Panc1 (cell line): ENCODE measurements at regions not wholly inside any gene's neighbourhood (a gene's known extent, or its start where the extent isn't known, plus 50 kb on each side); places are given as distances from the start of the nearest gene placed in this dataset.
"Not testable (repeated sequence)": the region's sequence is repeated elsewhere in the genome, so short reads cannot be mapped to it uniquely, and the experiment has no call there.

Experiments used
- ATAC-seq: fragments of 200-7000 bp; cut with Tn5 transposase; 2 replicates; pipeline ENCODE4 v1.9.1; 2020; ENCODE audit warnings: mild to moderate bottlenecking, moderate library complexity
- BruUV-seq: library from RNA; stranded (reverse); fragments of 400-500 nt; replicated peaks from 2 replicates; lab custom pipeline; 2021; lab: Mats Ljungman, UMichigan
- CTCF ChIA-PET: fragments of 300-600 bp; sonication (Branson Sonifier 250); formaldehyde crosslinking; loops from one replicate; lab custom pipeline; 2022; ENCODE audit warnings: antibody characterized with exemption; lab: Charles Lee
- POLR2A ChIA-PET: fragments of 300-600 bp; sonication (Branson Sonifier 250); formaldehyde crosslinking; loops from one replicate; lab custom pipeline; 2022; ENCODE audit warnings: antibody characterized with exemption; lab: Charles Lee
- DNase-seq: peaks from one replicate; pipeline ENCODE4 v3.0.0-alpha.2; 2010; ENCODE audit warnings: low read depth, low spot score
- H3K27ac ChIP-seq: 2 replicates; pipeline ENCODE4 v1.5.1; 2011; ENCODE audit warnings: mild to moderate bottlenecking, low read length, inconsistent platforms
- H3K27me3 ChIP-seq: fragments of 200-500 bp; sonication (Bioruptor generic); 2 replicates; pipeline ENCODE4 v1.6.0; 2014; ENCODE audit warnings: low read length, inconsistent platforms; ENCODE audit not compliant: control insufficient read depth, insufficient read depth
- H3K36me3 ChIP-seq: fragments of 200-500 bp; sonication (Bioruptor generic); 2 replicates; pipeline ENCODE4 v1.5.1; 2014; ENCODE audit warnings: inconsistent platforms, mild to moderate bottlenecking, low read length, moderate library complexity; ENCODE audit not compliant: control insufficient read depth, insufficient read depth
- H3K4me1 ChIP-seq: 2 replicates; pipeline ENCODE4 v1.5.1; 2011; ENCODE audit warnings: inconsistent platforms, mild to moderate bottlenecking, low read length, moderate library complexity; ENCODE audit not compliant: control insufficient read depth, insufficient read depth
- H3K4me3 ChIP-seq, 2 experiments: 2 replicates each; pipeline ENCODE4 v1.5.1; 2011 to 2012; ENCODE audit warnings: low read depth in 2 of 2, low read length in 2 of 2, mild to moderate bottlenecking in 2 of 2, inconsistent platforms in 1 of 2, moderate library complexity in 1 of 2
- H3K9me3 ChIP-seq: fragments of 200-500 bp; sonication (Bioruptor generic); 2 replicates; pipeline ENCODE4 v1.5.1; 2014; ENCODE audit warnings: low read depth, mild to moderate bottlenecking, inconsistent platforms, low read length, moderate library complexity; ENCODE audit not compliant: control insufficient read depth, insufficient read depth
- POLR2AphosphoS5 ChIP-seq: IDR thresholded peaks from 2 replicates; pipeline ENCODE4 v1.6.1; 2012; ENCODE audit warnings: mild to moderate bottlenecking, low read depth, low read length, moderate library complexity
- SIN3A ChIP-seq: IDR thresholded peaks from 2 replicates; pipeline ENCODE4 v1.6.1; 2012; ENCODE audit warnings: low read depth, mild to moderate bottlenecking, low read length, moderate library complexity, borderline replicate concordance; ENCODE audit not compliant: insufficient read depth
- TCF7L2 ChIP-seq: IDR thresholded peaks from 2 replicates; pipeline ENCODE4 v1.6.1; 2011; ENCODE audit warnings: mild to moderate bottlenecking, low read depth, low read length, inconsistent platforms
- in situ Hi-C: cut with HindIII; loops from 2 replicates; pipeline ENCODE4 v1.10.0; 2016; ENCODE audit warnings: low sequenced_read_pairs, low pct_unique_long_range_greater_than_20kb
- intact Hi-C: fragments of 100-400 bp; cut with micrococcal nuclease; formaldehyde crosslinking; loops from one replicate; pipeline ENCODE4 v1.10.0; 2022; ENCODE audit not compliant: unreplicated experiment
- TF ChIP-seq, protein P1 (sequence below), 2 experiments: IDR thresholded peaks; 2 replicates each; pipeline ENCODE4 v1.6.1; 2011 to 2012; ENCODE audit warnings: low read depth in 2 of 2, control low read depth in 1 of 2, low read length in 1 of 2, mild to moderate bottlenecking in 1 of 2, moderate library complexity in 1 of 2; ENCODE audit not compliant: insufficient read depth in 1 of 2
- TF ChIP-seq, protein P2 (sequence below): fragments of 450-650 bp; IDR thresholded peaks from 2 replicates; pipeline ENCODE4 v1.5.1; 2017; ENCODE audit warnings: mild to moderate bottlenecking

DNA sequence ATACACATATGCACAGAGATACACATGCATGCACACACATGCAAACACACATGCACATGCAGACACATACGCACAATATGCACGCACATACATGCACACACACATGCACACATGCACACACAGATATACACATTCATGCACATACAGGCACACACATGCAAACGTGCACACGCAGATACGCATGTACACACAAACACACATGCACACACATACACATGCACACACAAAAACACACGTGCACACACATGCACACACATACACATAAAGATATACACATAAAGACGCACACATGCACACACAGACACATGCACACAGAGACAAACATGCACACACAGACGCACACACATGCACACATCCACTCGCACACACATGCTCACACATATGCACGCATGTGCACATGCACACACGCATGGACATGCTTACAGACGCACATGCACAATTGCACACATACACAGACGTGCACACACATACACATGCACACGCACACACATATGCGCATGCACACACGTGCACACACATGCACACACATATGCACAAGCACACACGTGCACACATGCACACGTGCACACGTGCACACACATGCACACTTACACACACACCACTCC is 145.2 kb downstream of the ADRA2C start:
- H3K36me3 ChIP-seq: no peaks in the 10 kb centered on the region
- CTCF ChIA-PET: interaction anchor here (0.6 kb wide), 1 partner anchor 21 kb away, joined by 3 read pairs; no protein-coding TSS in a partner anchor
- H3K4me3 ChIP-seq: no peak overlapping the region
- H3K27me3 ChIP-seq: no peaks in the 10 kb centered on the region
- ATAC-seq (no peak), DNase-seq (no peak)
- no peaks in the 10 kb centered on the region for H3K4me1 ChIP-seq
- POLR2A ChIA-PET: no interaction called here
- in situ Hi-C loops (no loop called here), intact Hi-C loops (no loop called here)
- H3K27ac ChIP-seq: no peak overlapping the region
- BruUV-seq: no TSS peak
- no peak for TF ChIP-seq POLR2AphosphoS5
- no peak for TF ChIP-seq SIN3A
- TF ChIP-seq, protein P1, sequence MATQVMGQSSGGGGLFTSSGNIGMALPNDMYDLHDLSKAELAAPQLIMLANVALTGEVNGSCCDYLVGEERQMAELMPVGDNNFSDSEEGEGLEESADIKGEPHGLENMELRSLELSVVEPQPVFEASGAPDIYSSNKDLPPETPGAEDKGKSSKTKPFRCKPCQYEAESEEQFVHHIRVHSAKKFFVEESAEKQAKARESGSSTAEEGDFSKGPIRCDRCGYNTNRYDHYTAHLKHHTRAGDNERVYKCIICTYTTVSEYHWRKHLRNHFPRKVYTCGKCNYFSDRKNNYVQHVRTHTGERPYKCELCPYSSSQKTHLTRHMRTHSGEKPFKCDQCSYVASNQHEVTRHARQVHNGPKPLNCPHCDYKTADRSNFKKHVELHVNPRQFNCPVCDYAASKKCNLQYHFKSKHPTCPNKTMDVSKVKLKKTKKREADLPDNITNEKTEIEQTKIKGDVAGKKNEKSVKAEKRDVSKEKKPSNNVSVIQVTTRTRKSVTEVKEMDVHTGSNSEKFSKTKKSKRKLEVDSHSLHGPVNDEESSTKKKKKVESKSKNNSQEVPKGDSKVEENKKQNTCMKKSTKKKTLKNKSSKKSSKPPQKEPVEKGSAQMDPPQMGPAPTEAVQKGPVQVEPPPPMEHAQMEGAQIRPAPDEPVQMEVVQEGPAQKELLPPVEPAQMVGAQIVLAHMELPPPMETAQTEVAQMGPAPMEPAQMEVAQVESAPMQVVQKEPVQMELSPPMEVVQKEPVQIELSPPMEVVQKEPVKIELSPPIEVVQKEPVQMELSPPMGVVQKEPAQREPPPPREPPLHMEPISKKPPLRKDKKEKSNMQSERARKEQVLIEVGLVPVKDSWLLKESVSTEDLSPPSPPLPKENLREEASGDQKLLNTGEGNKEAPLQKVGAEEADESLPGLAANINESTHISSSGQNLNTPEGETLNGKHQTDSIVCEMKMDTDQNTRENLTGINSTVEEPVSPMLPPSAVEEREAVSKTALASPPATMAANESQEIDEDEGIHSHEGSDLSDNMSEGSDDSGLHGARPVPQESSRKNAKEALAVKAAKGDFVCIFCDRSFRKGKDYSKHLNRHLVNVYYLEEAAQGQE (IDR thresholded peaks at IDR 0.05; ENCODE audit: insufficient read depth in 1 of 2, low read depth in 2 of 2, low read length in 1 of 2): no peak
- TF ChIP-seq, protein P2, sequence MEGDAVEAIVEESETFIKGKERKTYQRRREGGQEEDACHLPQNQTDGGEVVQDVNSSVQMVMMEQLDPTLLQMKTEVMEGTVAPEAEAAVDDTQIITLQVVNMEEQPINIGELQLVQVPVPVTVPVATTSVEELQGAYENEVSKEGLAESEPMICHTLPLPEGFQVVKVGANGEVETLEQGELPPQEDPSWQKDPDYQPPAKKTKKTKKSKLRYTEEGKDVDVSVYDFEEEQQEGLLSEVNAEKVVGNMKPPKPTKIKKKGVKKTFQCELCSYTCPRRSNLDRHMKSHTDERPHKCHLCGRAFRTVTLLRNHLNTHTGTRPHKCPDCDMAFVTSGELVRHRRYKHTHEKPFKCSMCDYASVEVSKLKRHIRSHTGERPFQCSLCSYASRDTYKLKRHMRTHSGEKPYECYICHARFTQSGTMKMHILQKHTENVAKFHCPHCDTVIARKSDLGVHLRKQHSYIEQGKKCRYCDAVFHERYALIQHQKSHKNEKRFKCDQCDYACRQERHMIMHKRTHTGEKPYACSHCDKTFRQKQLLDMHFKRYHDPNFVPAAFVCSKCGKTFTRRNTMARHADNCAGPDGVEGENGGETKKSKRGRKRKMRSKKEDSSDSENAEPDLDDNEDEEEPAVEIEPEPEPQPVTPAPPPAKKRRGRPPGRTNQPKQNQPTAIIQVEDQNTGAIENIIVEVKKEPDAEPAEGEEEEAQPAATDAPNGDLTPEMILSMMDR: no peak
- no peak for TF ChIP-seq TCF7L2
- no peaks in the 10 kb centered on the region for H3K9me3 ChIP-seq

DNA sequence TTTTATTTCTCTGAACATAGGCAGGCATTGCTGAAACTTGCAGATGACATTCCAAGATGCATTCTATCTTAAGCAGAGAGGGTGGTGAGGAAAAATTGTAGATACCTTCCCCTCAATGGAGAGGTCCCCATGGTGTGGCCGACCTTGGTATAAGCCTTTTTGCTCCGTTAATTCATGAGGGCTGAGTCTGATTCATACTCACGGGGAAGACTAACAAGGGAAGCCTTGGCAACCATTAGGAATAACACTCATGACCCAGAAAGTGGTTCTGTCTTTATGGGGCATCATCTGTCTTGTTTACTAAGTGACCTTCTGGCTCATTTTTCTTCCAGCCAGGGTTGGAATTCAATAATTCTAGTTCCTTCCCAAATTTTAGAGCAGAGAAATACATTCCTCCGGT is 148.3 kb downstream of the ADRA2C start:
- BruUV-seq, H3K4me3 ChIP-seq, H3K4me1 ChIP-seq, H3K9me3 ChIP-seq, CTCF ChIA-PET, intact Hi-C loops, in situ Hi-C loops, DNase-seq, H3K27ac ChIP-seq, ATAC-seq, POLR2A ChIA-PET, H3K36me3 ChIP-seq, H3K27me3 ChIP-seq: not testable (repeated sequence)

DNA sequence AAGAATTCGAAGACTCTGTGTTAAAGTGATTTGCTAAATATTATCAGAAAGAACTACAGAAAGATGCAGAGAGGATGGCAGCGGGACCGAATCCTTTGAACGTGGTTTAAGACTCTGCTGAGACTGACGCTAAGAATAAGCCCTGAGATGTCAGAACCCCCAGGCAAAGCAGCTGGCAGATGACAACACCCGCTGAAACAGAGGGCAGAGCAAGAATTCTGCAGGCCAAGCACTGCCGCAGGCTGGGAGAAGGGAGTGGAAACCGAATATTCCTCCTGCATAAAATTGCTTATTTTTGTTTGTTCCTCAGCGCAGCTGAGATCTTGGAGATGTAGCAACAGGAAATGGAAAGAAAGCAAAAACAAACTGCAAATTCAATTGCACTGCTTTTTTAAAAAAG is 153.3 kb downstream of the ADRA2C start:
- intact Hi-C loops, H3K27me3 ChIP-seq, POLR2A ChIA-PET, H3K4me1 ChIP-seq, CTCF ChIA-PET, in situ Hi-C loops, H3K9me3 ChIP-seq, H3K36me3 ChIP-seq, H3K27ac ChIP-seq, BruUV-seq, ATAC-seq, H3K4me3 ChIP-seq, DNase-seq: not testable (repeated sequence)

DNA sequence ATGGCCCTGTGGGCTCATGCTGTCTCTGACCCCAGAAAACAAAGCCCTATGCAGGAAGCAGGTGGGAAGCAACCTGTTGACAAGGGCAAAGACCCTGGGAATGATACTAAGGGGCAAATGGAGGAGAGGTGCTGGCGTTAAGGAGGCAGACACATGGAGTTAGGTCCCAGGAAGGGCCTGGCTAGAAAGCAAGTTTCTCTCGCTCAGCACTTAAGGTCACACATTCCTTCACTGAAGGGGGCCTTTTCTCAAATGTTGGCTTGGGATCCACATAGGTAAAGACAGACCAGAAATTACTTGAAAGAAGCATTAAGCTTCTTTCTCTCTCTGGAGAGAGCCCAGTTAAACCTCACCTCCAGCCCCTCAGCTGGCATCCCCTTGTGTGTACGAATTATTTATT is 155.7 kb downstream of the ADRA2C start:
- H3K36me3 ChIP-seq, CTCF ChIA-PET, H3K27me3 ChIP-seq, H3K4me3 ChIP-seq, BruUV-seq, DNase-seq, H3K27ac ChIP-seq, H3K9me3 ChIP-seq, intact Hi-C loops, ATAC-seq, H3K4me1 ChIP-seq, in situ Hi-C loops: not testable (repeated sequence)
- POLR2A ChIA-PET: interaction anchor here (0.6 kb wide), 1 partner anchor 11 kb away, joined by 3 read pairs; no protein-coding TSS in a partner anchor

DNA sequence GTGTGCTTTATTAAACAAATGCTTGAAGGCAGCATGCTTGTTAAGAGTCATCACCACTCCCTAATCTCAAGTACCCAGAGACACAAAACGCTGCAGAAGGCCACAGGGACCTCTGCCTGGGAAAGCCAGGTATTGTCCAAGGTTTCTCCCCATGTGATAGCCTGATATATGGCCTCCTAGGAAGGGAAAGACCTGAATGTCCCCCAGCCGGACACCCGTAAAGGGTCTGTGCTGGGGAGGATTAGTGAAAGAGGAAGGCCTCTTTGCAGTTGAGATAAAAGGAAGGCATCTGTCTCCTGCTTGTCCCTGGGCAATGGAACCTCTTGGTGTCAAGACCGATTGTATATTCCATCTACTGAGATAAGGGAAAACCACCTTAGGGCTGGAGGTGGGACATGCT is 159.7 kb downstream of the ADRA2C start:
- H3K4me3 ChIP-seq, H3K4me1 ChIP-seq, DNase-seq, POLR2A ChIA-PET, H3K9me3 ChIP-seq, H3K27ac ChIP-seq, intact Hi-C loops, ATAC-seq, CTCF ChIA-PET, BruUV-seq, H3K27me3 ChIP-seq, H3K36me3 ChIP-seq, in situ Hi-C loops: not testable (repeated sequence)
